HL-60 (cell line): ENCODE measurements at regions not wholly inside any gene's neighbourhood (a gene's known extent, or its start where the extent isn't known, plus 50 kb on each side); places are given as distances from the start of the nearest gene placed in this dataset.

Experiments
- GABPA ChIP-seq: IDR thresholded peaks from 2 replicates; pipeline ENCODE4 v1.6.1; 2012; ENCODE audit warnings: low read depth
- TF ChIP-seq, protein P1 (sequence below): IDR thresholded peaks from one replicate; pipeline ENCODE4 v1.5.1; 2011; ENCODE audit warnings: low read length, control low read depth, inconsistent platforms; ENCODE audit not compliant: insufficient read depth

DNA sequence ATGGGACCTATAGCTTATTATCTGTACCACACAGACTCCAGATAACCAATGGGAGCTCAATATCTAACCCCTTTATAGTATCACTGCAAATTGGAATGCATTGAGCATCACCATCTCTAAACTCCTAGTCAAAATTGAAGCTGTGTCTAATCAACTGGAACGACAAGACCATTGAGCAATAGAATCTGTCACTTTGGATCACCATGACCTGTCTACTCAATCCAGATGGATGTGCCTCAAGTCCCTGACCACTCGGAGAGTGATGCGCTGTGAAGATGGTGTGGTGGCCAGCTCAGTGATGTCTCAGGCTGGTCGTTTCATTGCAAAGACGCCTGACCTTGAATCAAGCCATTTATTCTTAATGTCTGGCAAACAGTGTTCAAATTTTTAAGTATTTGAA is 160.5 kb downstream of the SEMA6D start:
- TF ChIP-seq, protein P1, sequence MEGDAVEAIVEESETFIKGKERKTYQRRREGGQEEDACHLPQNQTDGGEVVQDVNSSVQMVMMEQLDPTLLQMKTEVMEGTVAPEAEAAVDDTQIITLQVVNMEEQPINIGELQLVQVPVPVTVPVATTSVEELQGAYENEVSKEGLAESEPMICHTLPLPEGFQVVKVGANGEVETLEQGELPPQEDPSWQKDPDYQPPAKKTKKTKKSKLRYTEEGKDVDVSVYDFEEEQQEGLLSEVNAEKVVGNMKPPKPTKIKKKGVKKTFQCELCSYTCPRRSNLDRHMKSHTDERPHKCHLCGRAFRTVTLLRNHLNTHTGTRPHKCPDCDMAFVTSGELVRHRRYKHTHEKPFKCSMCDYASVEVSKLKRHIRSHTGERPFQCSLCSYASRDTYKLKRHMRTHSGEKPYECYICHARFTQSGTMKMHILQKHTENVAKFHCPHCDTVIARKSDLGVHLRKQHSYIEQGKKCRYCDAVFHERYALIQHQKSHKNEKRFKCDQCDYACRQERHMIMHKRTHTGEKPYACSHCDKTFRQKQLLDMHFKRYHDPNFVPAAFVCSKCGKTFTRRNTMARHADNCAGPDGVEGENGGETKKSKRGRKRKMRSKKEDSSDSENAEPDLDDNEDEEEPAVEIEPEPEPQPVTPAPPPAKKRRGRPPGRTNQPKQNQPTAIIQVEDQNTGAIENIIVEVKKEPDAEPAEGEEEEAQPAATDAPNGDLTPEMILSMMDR: no peak
- no peak for TF ChIP-seq GABPA
